ENCODE measurements at regions not wholly inside any gene's neighbourhood (a gene's known extent, or its start where the extent isn't known, plus 50 kb on each side); places are given as distances from the start of the nearest gene placed in this dataset.
A peak's percentile ranks its signal among the peaks of the same experiment; 100 is the strongest.

DNA sequence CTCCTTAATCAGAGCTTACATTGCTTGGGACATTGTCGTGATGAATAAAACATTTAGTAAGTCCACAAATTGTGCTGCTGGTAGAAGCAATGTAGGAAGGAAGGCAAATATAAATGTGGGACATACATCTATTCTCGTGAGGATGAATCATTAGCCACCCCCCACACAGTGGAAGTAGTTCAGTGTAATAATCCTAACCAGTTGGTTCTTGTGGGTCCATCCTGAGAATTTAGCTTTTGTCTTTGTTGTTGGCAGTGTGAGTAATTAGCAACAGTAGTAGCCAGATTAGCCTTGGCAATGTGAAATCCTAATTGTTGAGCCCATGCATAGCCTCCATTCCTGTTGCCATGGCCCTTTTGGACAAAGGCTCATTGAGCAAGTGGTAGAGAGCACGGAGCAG, 532.1 kb downstream of the FBXO15 start:
- ATAC-seq (ENCODE audit: low FRiP score), result no peak
- TF ChIP-seq, protein P1, sequence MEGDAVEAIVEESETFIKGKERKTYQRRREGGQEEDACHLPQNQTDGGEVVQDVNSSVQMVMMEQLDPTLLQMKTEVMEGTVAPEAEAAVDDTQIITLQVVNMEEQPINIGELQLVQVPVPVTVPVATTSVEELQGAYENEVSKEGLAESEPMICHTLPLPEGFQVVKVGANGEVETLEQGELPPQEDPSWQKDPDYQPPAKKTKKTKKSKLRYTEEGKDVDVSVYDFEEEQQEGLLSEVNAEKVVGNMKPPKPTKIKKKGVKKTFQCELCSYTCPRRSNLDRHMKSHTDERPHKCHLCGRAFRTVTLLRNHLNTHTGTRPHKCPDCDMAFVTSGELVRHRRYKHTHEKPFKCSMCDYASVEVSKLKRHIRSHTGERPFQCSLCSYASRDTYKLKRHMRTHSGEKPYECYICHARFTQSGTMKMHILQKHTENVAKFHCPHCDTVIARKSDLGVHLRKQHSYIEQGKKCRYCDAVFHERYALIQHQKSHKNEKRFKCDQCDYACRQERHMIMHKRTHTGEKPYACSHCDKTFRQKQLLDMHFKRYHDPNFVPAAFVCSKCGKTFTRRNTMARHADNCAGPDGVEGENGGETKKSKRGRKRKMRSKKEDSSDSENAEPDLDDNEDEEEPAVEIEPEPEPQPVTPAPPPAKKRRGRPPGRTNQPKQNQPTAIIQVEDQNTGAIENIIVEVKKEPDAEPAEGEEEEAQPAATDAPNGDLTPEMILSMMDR (IDR thresholded peaks at IDR 0.05), result no peak
- no peak for DNase-seq (ENCODE audit: low spot score)

DNA sequence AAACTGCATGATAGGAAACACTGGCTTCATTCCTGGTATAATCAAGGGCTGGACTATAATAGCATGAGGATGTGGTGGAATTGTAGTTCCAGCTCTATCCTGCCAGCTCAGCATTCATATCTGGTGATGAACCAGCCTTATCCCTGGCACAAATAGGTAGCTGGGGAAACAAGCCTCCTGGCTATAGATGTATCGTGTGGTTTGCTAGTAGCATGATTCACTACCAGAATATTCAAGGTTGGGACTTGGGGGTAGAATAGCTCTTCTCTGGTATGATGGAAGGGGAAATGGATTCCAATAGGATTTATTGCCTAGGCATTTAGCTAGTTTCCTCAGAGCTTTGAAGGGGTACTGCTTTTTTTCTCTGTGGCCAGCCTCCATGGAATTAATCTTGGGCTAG, 532.8 kb downstream of the FBXO15 start:
- ATAC-seq (ENCODE audit: low FRiP score), result peak; percentile 58
- TF ChIP-seq, protein P1 (IDR thresholded peaks at IDR 0.05), result no peak
- no peak for DNase-seq (ENCODE audit: low spot score)

- TF ChIP-seq, protein P1 (IDR thresholded peaks at IDR 0.05), result no peak
- DNase-seq (ENCODE audit: low spot score) (no peak), ATAC-seq (ENCODE audit: low FRiP score) (peak; percentile 47)
These were observed 533.8 kb downstream of the FBXO15 start for GRCh38 chr18:73613706-73614340.

GRCh38 chr18:73597832-73598615, 549.6 kb downstream of the FBXO15 start:
- ATAC-seq (ENCODE audit: low FRiP score), result no peak

DNA sequence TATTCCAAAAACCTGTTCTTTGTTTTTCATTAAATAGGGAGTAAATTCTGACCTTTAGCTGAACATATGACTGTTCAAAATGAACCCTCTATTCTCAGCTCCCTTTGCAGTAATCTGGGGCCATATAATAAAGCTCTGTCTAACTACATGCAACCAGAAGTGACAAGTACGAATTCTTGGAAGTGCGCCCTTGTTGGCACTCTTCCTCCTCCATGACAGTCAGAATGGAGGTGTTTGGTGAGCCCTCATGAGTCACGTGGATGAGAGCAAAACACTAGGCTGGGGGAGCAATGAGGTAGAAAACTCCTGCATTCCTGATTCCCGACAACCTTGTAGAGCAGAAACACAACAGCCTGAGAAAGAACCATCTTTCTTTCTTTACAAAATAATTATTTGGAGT, 552.9 kb downstream of the FBXO15 start:
- TF ChIP-seq, protein P1 (IDR thresholded peaks at IDR 0.05), result no peak
- DNase-seq (ENCODE audit: low spot score), result no peak
- ATAC-seq (ENCODE audit: low FRiP score), result no peak

More at GRCh38 chr18:73597832-73598615, 549.6 kb downstream of the FBXO15 start:
- TF ChIP-seq, protein P1 (IDR thresholded peaks at IDR 0.05), result no peak
- DNase-seq (ENCODE audit: low spot score), result no peak

DNA sequence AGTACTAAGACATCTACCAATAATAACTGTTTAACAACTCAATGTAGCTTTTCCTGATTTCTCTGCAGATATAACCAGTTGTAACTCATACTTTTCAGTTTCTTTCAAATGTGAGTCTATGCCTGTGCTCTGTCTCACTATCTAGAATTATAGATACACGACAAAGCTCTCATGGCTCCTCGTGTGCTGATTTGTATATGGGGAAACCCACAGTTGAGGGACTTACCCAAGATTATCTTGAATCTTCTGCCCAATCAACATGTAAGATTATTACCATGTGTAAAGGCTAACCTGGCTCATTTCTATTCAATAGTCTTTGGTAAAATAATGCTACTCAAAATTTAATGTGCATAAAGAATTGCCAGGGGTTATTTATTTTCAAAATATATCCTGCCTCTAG, 554.4 kb downstream of the FBXO15 start:
- TF ChIP-seq, protein P1 (IDR thresholded peaks at IDR 0.05), result no peak
- ATAC-seq (ENCODE audit: low FRiP score) (no peak), DNase-seq (ENCODE audit: low spot score) (no peak)

- TF ChIP-seq, protein P1 (IDR thresholded peaks at IDR 0.05), result no peak
- no peak for ATAC-seq (ENCODE audit: low FRiP score)
These were observed 556.7 kb downstream of the FBXO15 start for GRCh38 chr18:73590950-73591349.

More at GRCh38 chr18:73590950-73591349, 556.7 kb downstream of the FBXO15 start:
- DNase-seq (ENCODE audit: low spot score), result no peak

Data from omental fat pad (tissue), 3 donors.